ENCODE measurements at regions not wholly inside any gene's neighbourhood (a gene's known extent, or its start where the extent isn't known, plus 50 kb on each side); places are given as distances from the start of the nearest gene placed in this dataset.

DNA sequence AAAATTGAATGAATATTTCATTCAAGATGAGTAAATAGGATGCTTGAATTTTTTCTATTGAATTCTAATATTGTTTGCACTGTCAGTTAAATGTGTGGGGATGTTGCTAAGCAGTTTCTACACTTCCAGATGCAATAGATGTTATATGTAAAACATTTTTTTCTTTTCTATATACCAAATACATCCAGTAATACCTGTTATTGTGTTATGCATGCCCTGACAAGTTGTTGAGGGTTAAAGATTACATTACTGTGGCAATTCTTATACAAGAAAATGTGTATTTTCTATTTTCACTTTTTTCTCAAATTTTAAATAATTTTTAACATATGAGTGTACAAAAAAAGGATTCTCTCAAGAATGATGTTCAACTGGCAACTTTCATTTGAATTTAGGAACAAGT is 713.9 kb downstream of the GATA3 start:
- no peak for TF ChIP-seq CTCF (conservative IDR thresholded peaks at IDR 0.05; ENCODE audit: low read depth, low read length)
- TF ChIP-seq, protein P1, sequence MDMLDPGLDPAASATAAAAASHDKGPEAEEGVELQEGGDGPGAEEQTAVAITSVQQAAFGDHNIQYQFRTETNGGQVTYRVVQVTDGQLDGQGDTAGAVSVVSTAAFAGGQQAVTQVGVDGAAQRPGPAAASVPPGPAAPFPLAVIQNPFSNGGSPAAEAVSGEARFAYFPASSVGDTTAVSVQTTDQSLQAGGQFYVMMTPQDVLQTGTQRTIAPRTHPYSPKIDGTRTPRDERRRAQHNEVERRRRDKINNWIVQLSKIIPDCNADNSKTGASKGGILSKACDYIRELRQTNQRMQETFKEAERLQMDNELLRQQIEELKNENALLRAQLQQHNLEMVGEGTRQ (IDR thresholded peaks at IDR 0.05; ENCODE audit: low read depth, low read length), result no peak
- no peak for TF ChIP-seq FOS (IDR thresholded peaks at IDR 0.05; ENCODE audit: low read depth, low read length)
- no peak for TF ChIP-seq POLR2A (IDR thresholded peaks at IDR 0.05; ENCODE audit: low read depth, low read length)
- no peak for TF ChIP-seq RFX5 (IDR thresholded peaks at IDR 0.05; ENCODE audit: low read depth, low read length)
- no peak for TF ChIP-seq CHD1 (IDR thresholded peaks at IDR 0.05; ENCODE audit: low read depth, low read length)
- TF ChIP-seq MAZ (IDR thresholded peaks at IDR 0.05; ENCODE audit: borderline replicate concordance, low read depth, low read length), result no peak
- TF ChIP-seq, protein P2, sequence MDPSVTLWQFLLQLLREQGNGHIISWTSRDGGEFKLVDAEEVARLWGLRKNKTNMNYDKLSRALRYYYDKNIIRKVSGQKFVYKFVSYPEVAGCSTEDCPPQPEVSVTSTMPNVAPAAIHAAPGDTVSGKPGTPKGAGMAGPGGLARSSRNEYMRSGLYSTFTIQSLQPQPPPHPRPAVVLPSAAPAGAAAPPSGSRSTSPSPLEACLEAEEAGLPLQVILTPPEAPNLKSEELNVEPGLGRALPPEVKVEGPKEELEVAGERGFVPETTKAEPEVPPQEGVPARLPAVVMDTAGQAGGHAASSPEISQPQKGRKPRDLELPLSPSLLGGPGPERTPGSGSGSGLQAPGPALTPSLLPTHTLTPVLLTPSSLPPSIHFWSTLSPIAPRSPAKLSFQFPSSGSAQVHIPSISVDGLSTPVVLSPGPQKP (IDR thresholded peaks at IDR 0.05; ENCODE audit: borderline replicate concordance, low read depth, low read length), result no peak
- TF ChIP-seq RCOR1 (IDR thresholded peaks at IDR 0.05; ENCODE audit: insufficient replicate concordance, low read length), result no peak
- TF ChIP-seq SMC3 (IDR thresholded peaks at IDR 0.05; ENCODE audit: low read depth, low read length), result no peak
- TF ChIP-seq RAD21 (IDR thresholded peaks at IDR 0.05; ENCODE audit: low read length), result no peak
- TF ChIP-seq CEBPB (IDR thresholded peaks at IDR 0.05; ENCODE audit: low read depth, low read length), result no peak
- no peak for TF ChIP-seq BHLHE40 (IDR thresholded peaks at IDR 0.05; ENCODE audit: low read depth, low read length)
- no peak for TF ChIP-seq MAFK (IDR thresholded peaks at IDR 0.05; ENCODE audit: low read depth, low read length)

All from IMR-90 (cell line).